Dermis blood vessel endothelial cell (primary cell): ENCODE measurements at regions not wholly inside any gene's neighbourhood (a gene's known extent, or its start where the extent isn't known, plus 50 kb on each side); places are given as distances from the start of the nearest gene placed in this dataset.
"Not testable (repeated sequence)": the region's sequence is repeated elsewhere in the genome, so short reads cannot be mapped to it uniquely, and the experiment has no call there.

Experiments used
- DNase-seq: peaks from one replicate; pipeline ENCODE4 v3.0.0; 2010

GRCh38 chr1:105231378-105231777, 1481.7 kb downstream of the AMY1C start:
- DNase-seq, result no peak

- DNase-seq, result no peak
These were observed 1493.7 kb downstream of the AMY1C start for GRCh38 chr1:105243411-105243810.

GRCh38 chr1:105243969-105244368, 1494.3 kb downstream of the AMY1C start:
- DNase-seq, result no peak

GRCh38 chr1:105254906-105255305, 1505.2 kb downstream of the AMY1C start:
- no peak for DNase-seq

GRCh38 chr1:105260001-105260400, 1510.3 kb downstream of the AMY1C start:
- no peak for DNase-seq

GRCh38 chr1:105270966-105271365, 1521.3 kb downstream of the AMY1C start:
- DNase-seq, result no peak

GRCh38 chr1:105272376-105272775, 1522.7 kb downstream of the AMY1C start:
- DNase-seq, result not testable (repeated sequence)

GRCh38 chr1:105294838-105295237, 1545.1 kb downstream of the AMY1C start:
- no peak for DNase-seq

GRCh38 chr1:105310063-105310462, 1560.4 kb downstream of the AMY1C start:
- no peak for DNase-seq

- no peak for DNase-seq
These were observed 1568.3 kb downstream of the AMY1C start for GRCh38 chr1:105317976-105318375.

- DNase-seq, result no peak
These were observed 1577.2 kb downstream of the AMY1C start for GRCh38 chr1:105326886-105327285.

GRCh38 chr1:105337420-105337819, 1587.7 kb downstream of the AMY1C start:
- no peak for DNase-seq

- DNase-seq, result no peak
These were observed 1593.6 kb downstream of the AMY1C start for GRCh38 chr1:105343317-105343716.

- DNase-seq, result no peak
These were observed 1609.8 kb downstream of the AMY1C start for GRCh38 chr1:105359457-105359856.

- DNase-seq, result no peak
These were observed 1612.7 kb downstream of the AMY1C start for GRCh38 chr1:105362438-105362837.

- no peak for DNase-seq
These were observed 1618.7 kb downstream of the AMY1C start for GRCh38 chr1:105368446-105368845.

GRCh38 chr1:105373681-105374080, 1624.0 kb downstream of the AMY1C start:
- no peak for DNase-seq

GRCh38 chr1:105386489-105386888, 1636.8 kb downstream of the AMY1C start:
- DNase-seq, result no peak

GRCh38 chr1:105396001-105396400, 1646.3 kb downstream of the AMY1C start:
- no peak for DNase-seq

GRCh38 chr1:105398909-105399308, 1649.2 kb downstream of the AMY1C start:
- no peak for DNase-seq

GRCh38 chr1:105399716-105400115, 1650.0 kb downstream of the AMY1C start:
- DNase-seq, result no peak

- DNase-seq, result no peak
These were observed 1640.2 kb upstream of the PRMT6 start for GRCh38 chr1:105416261-105416660.

GRCh38 chr1:105419030-105419429, 1637.4 kb upstream of the PRMT6 start:
- DNase-seq, result no peak

GRCh38 chr1:105427543-105427942, 1628.9 kb upstream of the PRMT6 start:
- no peak for DNase-seq

GRCh38 chr1:105436589-105437259, 1619.8 kb upstream of the PRMT6 start:
- no peak for DNase-seq
